Transverse colon (tissue), 4 donors: ENCODE measurements at regions not wholly inside any gene's neighbourhood (a gene's known extent, or its start where the extent isn't known, plus 50 kb on each side); places are given as distances from the start of the nearest gene placed in this dataset.

Source experiments
- DNase-seq: peaks from one replicate; pipeline ENCODE4 v3.0.0-alpha.2; 2019
- H3K27ac ChIP-seq, 4 donors: fragments of 200-600 bp; sonication (generic); 2 replicates each; pipeline ENCODE4 v1.5.1; 2016 to 2018; ENCODE audit warnings: inconsistent platforms in 4 of 4
- H3K27me3 ChIP-seq: fragments of 200-600 bp; sonication (generic); 2 replicates; pipeline ENCODE4 v1.5.1; 2017; ENCODE audit warnings: inconsistent platforms
- H3K36me3 ChIP-seq, 4 donors: fragments of 200-600 bp; sonication (generic); 2 replicates each; pipeline ENCODE4 v1.5.1; 2017 to 2019; ENCODE audit warnings: inconsistent platforms in 4 of 4
- H3K4me1 ChIP-seq, 4 donors: fragments of 200-600 bp; sonication (generic); 2 replicates each; pipeline ENCODE4 v1.5.1; 2017 to 2020; ENCODE audit warnings: inconsistent platforms in 4 of 4
- H3K4me3 ChIP-seq, 4 donors: fragments of 200-600 bp; sonication (generic); 1 replicate in 1 of 4; 2 replicates in 3 of 4; pipeline versions ENCODE4 v1.5.1 to v1.6.1; 2017 to 2019; ENCODE audit warnings: inconsistent platforms in 4 of 4
- H3K9me3 ChIP-seq, 2 donors: fragments of 200-600 bp; sonication (generic); 2 replicates each; pipeline ENCODE4 v1.5.1; 2017 to 2019; ENCODE audit warnings: inconsistent platforms in 2 of 2
- EP300 ChIP-seq: sonication (generic); formaldehyde crosslinking; IDR thresholded peaks from one replicate; pipeline ENCODE4 v1.6.1; 2017; ENCODE audit warnings: antibody characterized with exemption, low read depth
- POLR2A ChIP-seq: fragments of 450-650 bp; IDR thresholded peaks from one replicate; pipeline ENCODE4 v1.6.1; 2016; ENCODE audit warnings: antibody characterized with exemption, mild to moderate bottlenecking, moderate library complexity
- POLR2AphosphoS5 ChIP-seq, 3 donors: sonication (generic); formaldehyde crosslinking; IDR thresholded peaks; one replicate each; pipeline ENCODE4 v1.6.1; 2016; ENCODE audit warnings: antibody characterized with exemption in 3 of 3
- WGBS, 2 donors: methylation state at CpG; one replicate each; pipeline ENCODE4 v1.1.5; 2018; ENCODE audit warnings: low coverage in 1 of 2; 5-methylcytosine and 5-hydroxymethylcytosine counted together
- in situ Hi-C, 4 donors: fragments of 200-750 bp; cut with MboI; loops; one replicate each; pipeline versions ENCODE4 v1.15.0 to v1.15.1; 2017; ENCODE audit warnings: low sequenced_read_pairs in 3 of 4, low pct_ligation_motif_present in 1 of 4, low pct_unique_long_range_greater_than_20kb in 1 of 4
- intact Hi-C: fragments of 100-400 bp; cut with DNase I; formaldehyde crosslinking; loops from one replicate; pipeline ENCODE4 v1.15.1; 2023; ENCODE audit warnings: low total_unique reads
- TF ChIP-seq, protein P1 (sequence below), 5 experiments: fragments of 200-600 bp in 3 of 5; fragments of 450-650 bp in 2 of 5; sonication (generic) in 3 of 5; IDR thresholded peaks; 1 replicate in 2 of 5; 2 replicates in 3 of 5; pipeline ENCODE4 v1.5.1; 2016 to 2017; ENCODE audit warnings: antibody characterized with exemption in 5 of 5, inconsistent platforms in 3 of 5, mild to moderate bottlenecking in 2 of 5, moderate library complexity in 1 of 5

DNA sequence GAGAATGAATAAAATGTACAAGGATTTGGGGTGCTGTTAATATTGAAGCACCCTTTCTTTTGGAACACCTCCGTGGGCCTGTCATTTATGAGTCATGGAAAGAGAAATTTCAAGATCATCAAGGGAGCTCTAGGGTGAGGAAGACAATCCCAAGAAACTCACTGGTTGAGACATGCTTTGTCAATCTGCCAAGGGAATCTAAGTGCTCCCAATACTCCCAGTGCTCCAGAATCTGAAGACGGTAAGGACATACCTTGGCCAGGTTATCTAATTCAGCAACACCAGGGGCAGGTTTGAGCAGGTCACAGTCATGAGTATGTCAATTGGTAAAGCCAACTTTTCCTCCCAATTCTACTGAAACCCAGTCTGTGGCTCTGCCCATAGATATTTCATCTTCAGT, 556.4 kb upstream of the CPEB2 start:
- DNase-seq = no peak
- no peak for TF ChIP-seq POLR2AphosphoS5 (IDR thresholded peaks at IDR 0.05)
- TF ChIP-seq, protein P1, sequence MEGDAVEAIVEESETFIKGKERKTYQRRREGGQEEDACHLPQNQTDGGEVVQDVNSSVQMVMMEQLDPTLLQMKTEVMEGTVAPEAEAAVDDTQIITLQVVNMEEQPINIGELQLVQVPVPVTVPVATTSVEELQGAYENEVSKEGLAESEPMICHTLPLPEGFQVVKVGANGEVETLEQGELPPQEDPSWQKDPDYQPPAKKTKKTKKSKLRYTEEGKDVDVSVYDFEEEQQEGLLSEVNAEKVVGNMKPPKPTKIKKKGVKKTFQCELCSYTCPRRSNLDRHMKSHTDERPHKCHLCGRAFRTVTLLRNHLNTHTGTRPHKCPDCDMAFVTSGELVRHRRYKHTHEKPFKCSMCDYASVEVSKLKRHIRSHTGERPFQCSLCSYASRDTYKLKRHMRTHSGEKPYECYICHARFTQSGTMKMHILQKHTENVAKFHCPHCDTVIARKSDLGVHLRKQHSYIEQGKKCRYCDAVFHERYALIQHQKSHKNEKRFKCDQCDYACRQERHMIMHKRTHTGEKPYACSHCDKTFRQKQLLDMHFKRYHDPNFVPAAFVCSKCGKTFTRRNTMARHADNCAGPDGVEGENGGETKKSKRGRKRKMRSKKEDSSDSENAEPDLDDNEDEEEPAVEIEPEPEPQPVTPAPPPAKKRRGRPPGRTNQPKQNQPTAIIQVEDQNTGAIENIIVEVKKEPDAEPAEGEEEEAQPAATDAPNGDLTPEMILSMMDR (IDR thresholded peaks at IDR 0.05) = no peak
- TF ChIP-seq POLR2A = no peak
- TF ChIP-seq EP300 = no peak
- 70 to 79% methylated on average over 2 of the region's 2 CpGs for WGBS, 2 donors

DNA sequence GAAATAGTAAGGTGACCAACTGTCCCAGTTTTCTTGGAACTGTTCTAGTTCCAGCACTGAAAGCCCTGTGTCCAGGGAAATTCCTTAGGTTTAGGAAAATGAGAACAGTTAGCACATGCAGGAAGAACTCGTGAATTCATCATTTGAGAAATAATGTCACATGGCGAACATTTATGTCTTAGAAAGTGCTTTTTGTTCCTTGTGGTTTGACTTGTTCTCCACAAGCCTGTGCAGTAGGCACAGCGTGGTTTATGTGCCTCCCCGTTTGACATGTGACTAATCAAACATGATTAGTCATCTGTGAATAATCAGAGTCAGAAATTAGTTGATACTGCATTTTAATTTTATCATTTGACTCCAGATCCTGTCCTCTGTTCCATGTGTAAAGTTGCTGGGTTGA, 556.0 kb upstream of the CPEB2 start:
- WGBS, 2 donors = 35 to 45% methylated on average over 4 of the region's 4 CpGs
- H3K4me3 ChIP-seq = no peak overlapping the region
- H3K9me3 ChIP-seq = no peaks in the 10 kb centered on the region
- H3K27ac ChIP-seq = no peak overlapping the region
- H3K36me3 ChIP-seq = no peaks in the 10 kb centered on the region
- DNase-seq = no peak
- intact Hi-C loops (no loop called here), in situ Hi-C loops (no loop called here)
- TF ChIP-seq POLR2A (no peak), EP300 (no peak), POLR2AphosphoS5 (IDR thresholded peaks at IDR 0.05) (no peak)
- TF ChIP-seq, protein P1 (IDR thresholded peaks at IDR 0.05) = no peak
- H3K4me1 ChIP-seq = no peaks in the 10 kb centered on the region
- H3K27me3 ChIP-seq = no peaks in the 10 kb centered on the region

More for the DNA sequence above, 556.4 kb upstream of the CPEB2 start:
- Histone ChIP-seq H3K4me3 (no peak overlapping the region), H3K9me3 (no peaks in the 10 kb centered on the region), H3K27me3 (no peaks in the 10 kb centered on the region), H3K27ac (no peak overlapping the region), H3K4me1 (no peaks in the 10 kb centered on the region), H3K36me3 (no peaks in the 10 kb centered on the region)
- in situ Hi-C loops = no loop called here
- intact Hi-C loops = no loop called here

DNA sequence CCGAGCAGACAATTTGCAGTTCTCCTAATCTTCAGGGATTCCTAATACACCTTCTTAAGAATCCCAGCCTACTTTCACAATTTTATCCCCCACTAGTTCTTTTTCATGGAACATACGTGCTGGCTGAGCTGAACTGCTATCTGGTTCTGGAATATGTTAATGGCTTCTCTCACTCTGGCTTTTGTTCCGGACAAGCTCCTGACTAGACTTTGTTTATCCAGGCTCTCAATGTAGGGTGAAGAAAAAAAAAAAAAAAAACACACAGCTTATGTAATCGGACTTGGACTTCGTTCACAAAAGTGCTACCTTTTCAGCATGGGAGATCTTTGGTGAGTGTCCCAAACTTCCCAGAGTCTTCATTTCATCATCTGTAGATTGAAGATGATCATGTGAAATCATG, 555.4 kb upstream of the CPEB2 start:
- Histone ChIP-seq H3K36me3 (no peaks in the 10 kb centered on the region), H3K9me3 (no peaks in the 10 kb centered on the region), H3K27ac (no peak overlapping the region), H3K27me3 (no peaks in the 10 kb centered on the region), H3K4me3 (no peak overlapping the region), H3K4me1 (no peaks in the 10 kb centered on the region)
- in situ Hi-C loops (no loop called here), intact Hi-C loops (no loop called here)
- no peak for TF ChIP-seq POLR2AphosphoS5 (IDR thresholded peaks at IDR 0.05)
- TF ChIP-seq, protein P1 (IDR thresholded peaks at IDR 0.05) = no peak
- no peak for TF ChIP-seq EP300
- TF ChIP-seq POLR2A = no peak
- 48 to 55% methylated on average over 5 of the region's 5 CpGs for WGBS, 2 donors
- DNase-seq = no peak

DNA sequence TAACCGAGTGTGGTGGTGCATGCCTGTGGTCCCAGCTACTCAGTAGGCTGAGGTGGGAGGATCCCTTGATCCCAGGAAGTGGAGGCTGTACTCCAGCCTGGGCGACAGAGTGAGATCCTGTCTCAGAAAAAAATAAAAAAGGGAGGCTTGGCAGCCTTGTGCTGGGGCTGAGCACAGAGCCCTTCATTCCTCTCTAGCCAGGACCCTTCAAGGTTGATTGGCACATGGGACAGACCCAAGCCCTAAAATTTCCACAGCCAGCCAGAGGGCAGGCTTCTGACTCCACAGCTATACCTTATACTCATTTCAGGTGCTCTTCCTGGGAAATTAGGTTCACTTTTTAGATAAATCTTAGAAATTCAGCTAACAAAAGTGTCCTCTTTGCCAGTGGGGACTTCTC, 553.0 kb upstream of the CPEB2 start:
- no peaks in the 10 kb centered on the region for H3K27me3 ChIP-seq
- no peaks in the 10 kb centered on the region for H3K4me1 ChIP-seq
- intact Hi-C loops (no loop called here), in situ Hi-C loops (no loop called here)
- no peak overlapping the region for H3K4me3 ChIP-seq
- no peak for DNase-seq
- 62% methylated on average over 2 of the region's 2 CpGs; no CpG with 5 or more reads in 1 of the 2 donors for WGBS, 2 donors
- H3K36me3 ChIP-seq = no peaks in the 10 kb centered on the region
- no peak overlapping the region for H3K27ac ChIP-seq
- TF ChIP-seq POLR2AphosphoS5 (IDR thresholded peaks at IDR 0.05) = no peak
- TF ChIP-seq, protein P1 (IDR thresholded peaks at IDR 0.05) = no peak
- TF ChIP-seq POLR2A = no peak
- no peaks in the 10 kb centered on the region for H3K9me3 ChIP-seq
